ENCODE measurements at regions not wholly inside any gene's neighbourhood (a gene's known extent, or its start where the extent isn't known, plus 50 kb on each side); places are given as distances from the start of the nearest gene placed in this dataset.

DNA sequence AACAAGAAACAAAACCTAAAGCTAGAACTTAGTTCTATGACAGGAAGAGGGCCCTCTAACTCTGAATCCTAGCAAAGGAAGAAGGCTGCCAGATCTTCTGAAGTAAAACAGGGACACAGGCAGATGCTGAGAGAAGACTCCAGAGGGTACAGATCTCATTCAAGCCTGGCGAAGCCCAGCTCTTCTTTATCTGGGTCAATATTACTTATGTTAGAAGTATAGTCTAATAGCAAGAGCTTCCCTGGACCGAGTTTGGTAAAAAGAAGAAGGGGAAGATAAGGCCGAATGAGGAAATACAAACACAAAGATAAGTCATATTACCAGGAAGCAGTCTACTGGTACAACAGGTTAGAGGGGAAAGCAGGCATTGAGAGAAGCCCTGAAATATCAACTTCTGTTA lies 79.9 kb upstream of the CCDC91 start:
- TF ChIP-seq, protein P1, sequence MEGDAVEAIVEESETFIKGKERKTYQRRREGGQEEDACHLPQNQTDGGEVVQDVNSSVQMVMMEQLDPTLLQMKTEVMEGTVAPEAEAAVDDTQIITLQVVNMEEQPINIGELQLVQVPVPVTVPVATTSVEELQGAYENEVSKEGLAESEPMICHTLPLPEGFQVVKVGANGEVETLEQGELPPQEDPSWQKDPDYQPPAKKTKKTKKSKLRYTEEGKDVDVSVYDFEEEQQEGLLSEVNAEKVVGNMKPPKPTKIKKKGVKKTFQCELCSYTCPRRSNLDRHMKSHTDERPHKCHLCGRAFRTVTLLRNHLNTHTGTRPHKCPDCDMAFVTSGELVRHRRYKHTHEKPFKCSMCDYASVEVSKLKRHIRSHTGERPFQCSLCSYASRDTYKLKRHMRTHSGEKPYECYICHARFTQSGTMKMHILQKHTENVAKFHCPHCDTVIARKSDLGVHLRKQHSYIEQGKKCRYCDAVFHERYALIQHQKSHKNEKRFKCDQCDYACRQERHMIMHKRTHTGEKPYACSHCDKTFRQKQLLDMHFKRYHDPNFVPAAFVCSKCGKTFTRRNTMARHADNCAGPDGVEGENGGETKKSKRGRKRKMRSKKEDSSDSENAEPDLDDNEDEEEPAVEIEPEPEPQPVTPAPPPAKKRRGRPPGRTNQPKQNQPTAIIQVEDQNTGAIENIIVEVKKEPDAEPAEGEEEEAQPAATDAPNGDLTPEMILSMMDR (IDR thresholded peaks at IDR 0.05; ENCODE audit: control extremely low read depth, extremely low read depth, low read depth, missing control alignments) = no peak
- DNase-seq (ENCODE audit: extremely low spot score) = no peak
- CTCF ChIA-PET = no interaction called here
- POLR2A ChIA-PET = no interaction called here

DNA sequence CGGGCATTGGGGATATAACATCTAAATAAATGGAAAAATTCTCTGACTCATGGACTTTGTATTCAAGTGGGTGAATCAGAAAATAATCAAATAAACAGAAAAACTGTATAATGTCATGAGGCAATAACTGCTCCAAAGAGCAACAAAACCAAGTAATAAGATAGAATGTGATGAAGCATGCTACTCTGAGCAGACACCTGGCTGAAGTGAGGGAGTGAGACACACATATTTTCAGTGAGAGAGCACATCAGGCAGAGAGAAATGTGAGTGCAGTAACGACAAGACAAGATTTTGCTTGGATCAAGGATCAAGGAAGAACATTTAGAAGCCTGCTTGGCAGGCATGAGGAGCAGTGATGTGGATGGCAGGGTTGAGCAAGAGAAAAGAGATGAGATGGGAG lies 75.8 kb upstream of the CCDC91 start:
- TF ChIP-seq, protein P1 (IDR thresholded peaks at IDR 0.05; ENCODE audit: control extremely low read depth, extremely low read depth, low read depth, missing control alignments) = no peak
- DNase-seq (ENCODE audit: extremely low spot score) = no peak
- CTCF ChIA-PET = no interaction called here
- POLR2A ChIA-PET = no interaction called here

DNA sequence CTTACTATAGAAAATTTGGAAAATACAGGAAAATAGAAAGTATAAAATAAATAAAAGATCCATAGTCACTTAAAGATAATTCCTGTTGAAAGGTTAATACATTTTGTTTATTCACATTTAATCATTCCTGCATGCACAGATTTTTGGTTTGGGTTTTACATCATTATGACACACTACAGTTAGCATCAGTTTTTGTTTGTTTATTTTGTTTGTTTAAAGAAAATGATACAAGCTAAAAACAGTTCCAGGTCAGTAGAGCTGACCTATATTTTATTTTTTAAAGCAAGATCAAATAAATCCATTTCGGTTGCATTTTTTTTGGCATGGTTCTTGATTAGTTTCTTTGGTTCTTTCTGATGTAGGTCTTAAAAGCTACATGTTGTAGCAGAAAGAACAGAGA lies 68.8 kb upstream of the CCDC91 start:
- CTCF ChIA-PET = no interaction called here
- DNase-seq (ENCODE audit: extremely low spot score) = no peak
- TF ChIP-seq, protein P1 (IDR thresholded peaks at IDR 0.05; ENCODE audit: control extremely low read depth, extremely low read depth, low read depth, missing control alignments) = no peak
- POLR2A ChIA-PET = no interaction called here

DNA sequence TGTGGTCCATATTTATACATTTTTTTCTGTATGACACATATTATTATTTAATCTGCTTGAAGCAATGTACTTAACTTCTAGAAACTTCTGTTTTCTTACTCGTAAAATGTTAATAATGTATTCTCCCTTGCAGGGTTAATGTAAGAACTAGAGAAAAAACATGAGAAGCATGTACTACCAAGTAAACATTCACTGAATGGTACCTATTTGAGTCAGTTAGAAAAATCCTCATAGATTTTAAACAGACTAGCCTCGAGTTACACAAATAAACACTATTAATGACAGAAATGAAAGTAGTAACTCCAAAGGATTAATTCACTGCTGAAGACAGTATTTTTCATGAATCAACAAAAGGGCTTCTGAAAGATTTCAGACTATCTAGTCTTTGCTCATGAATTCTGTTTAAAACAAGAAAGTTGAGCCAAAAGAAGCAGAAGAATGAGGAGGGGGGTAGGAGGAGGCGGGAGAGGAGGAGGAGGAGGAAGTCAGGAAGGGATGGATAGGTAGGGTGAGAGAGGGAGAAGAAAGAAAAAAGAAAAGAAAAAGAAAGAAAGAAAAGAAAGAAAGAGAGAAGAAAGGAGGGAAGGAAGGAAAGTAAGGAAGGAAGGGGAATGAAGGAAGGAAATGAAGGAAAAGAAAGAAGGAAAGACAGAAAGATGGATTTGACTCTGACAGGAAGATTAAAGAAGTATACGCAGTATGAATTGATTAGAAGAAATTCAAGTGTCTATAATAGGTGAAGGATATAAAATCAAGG lies 68.2 kb upstream of the CCDC91 start:
- DNase-seq (ENCODE audit: extremely low spot score) = no peak
- CTCF ChIA-PET = no interaction called here
- TF ChIP-seq, protein P1 (IDR thresholded peaks at IDR 0.05; ENCODE audit: control extremely low read depth, extremely low read depth, low read depth, missing control alignments) = no peak
- POLR2A ChIA-PET = no interaction called here

DNA sequence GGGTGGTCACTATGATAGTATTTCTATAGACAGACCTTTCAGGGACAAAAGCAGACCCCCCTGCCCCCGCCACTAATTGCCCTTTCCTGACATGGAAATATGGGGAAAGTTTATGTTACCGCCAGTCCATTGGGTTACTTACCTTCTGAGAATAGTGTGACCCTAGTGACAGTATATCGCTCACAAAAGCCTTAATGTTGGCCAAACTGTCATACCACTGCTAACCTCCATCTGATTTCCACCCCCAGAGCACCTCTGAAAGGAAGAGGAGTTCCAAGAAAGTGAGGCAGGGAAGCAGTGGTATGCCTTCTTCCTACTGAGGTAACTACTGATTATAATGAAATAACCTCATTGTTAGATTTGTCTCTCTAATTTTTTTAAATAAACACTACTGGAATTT lies 67.5 kb upstream of the CCDC91 start:
- no peak for DNase-seq (ENCODE audit: extremely low spot score)
- TF ChIP-seq, protein P1 (IDR thresholded peaks at IDR 0.05; ENCODE audit: control extremely low read depth, extremely low read depth, low read depth, missing control alignments) = no peak
- ChIA-PET CTCF (no interaction called here), POLR2A (no interaction called here)

DNA sequence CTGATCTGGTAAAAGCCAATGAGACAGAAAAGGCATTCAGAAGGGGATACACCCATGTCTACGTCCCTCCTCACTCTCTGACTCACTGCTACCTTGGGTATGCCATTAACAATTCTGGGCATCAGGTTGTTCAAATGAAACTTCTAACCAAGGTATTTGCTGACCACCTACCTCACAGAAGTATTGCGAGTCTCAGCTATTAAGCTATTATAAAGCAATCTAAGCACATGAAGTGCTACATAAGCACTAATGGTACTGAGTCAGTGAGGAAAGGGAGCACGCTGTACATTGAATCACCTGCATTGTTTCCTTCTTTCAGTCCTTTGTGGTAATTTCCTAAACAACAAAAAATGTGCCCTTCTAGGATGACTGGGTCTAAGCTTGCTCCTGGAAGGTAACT lies 62.8 kb upstream of the CCDC91 start:
- TF ChIP-seq, protein P1 (IDR thresholded peaks at IDR 0.05; ENCODE audit: control extremely low read depth, extremely low read depth, low read depth, missing control alignments) = no peak
- no peak for DNase-seq (ENCODE audit: extremely low spot score)
- ChIA-PET CTCF (interaction anchor here (1.8 kb wide), 1 partner anchor 11 kb away, joined by 3 read pairs; no protein-coding TSS in a partner anchor), POLR2A (no interaction called here)
